Liver (tissue), 3 donors: ENCODE measurements at regions not wholly inside any gene's neighbourhood (a gene's known extent, or its start where the extent isn't known, plus 50 kb on each side); places are given as distances from the start of the nearest gene placed in this dataset.

Experiments used
- JUND ChIP-seq, 2 donors: IDR thresholded peaks; 2 replicates each; pipeline ENCODE4 v1.6.1; 2016; ENCODE audit warnings: antibody characterized with exemption in 2 of 2
- RAD21 ChIP-seq, 2 donors: IDR thresholded peaks; 2 replicates each; pipeline ENCODE4 v1.6.1; 2016; ENCODE audit warnings: antibody characterized with exemption in 2 of 2, mild to moderate bottlenecking in 2 of 2
- TF ChIP-seq, protein P1 (sequence below): fragments of 150-350 bp; IDR thresholded peaks from 2 replicates; pipeline ENCODE4 v1.5.1; 2017; ENCODE audit warnings: improper control_type of control experiment, low read depth, low read length; ENCODE audit not compliant: missing input control
- TF ChIP-seq, protein P2 (sequence below): IDR thresholded peaks from 2 replicates; pipeline ENCODE4 v1.6.1; 2016; ENCODE audit warnings: antibody characterized with exemption, mild to moderate bottlenecking
- donor health status: healthy.
- donor health status: healthy.

DNA sequence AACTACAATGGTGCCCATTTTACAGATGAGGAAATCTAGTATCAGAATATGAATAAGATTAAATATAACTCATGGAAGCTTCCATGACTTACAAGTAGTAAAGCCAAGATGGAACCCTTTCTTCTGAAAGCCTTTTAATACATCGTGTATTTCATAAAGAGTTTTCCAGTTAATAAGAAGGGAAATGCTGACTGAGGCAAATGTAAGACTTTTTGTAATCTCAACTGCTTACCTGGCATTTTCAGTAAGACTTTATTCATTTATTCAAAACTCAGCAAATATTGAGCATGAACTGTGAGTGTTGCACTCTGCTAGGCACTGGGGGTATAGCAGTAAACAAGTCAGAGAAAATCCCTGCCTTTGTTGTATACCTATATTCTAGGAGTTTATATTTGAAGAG is 256.4 kb upstream of the THRB start:
- TF ChIP-seq, protein P1, sequence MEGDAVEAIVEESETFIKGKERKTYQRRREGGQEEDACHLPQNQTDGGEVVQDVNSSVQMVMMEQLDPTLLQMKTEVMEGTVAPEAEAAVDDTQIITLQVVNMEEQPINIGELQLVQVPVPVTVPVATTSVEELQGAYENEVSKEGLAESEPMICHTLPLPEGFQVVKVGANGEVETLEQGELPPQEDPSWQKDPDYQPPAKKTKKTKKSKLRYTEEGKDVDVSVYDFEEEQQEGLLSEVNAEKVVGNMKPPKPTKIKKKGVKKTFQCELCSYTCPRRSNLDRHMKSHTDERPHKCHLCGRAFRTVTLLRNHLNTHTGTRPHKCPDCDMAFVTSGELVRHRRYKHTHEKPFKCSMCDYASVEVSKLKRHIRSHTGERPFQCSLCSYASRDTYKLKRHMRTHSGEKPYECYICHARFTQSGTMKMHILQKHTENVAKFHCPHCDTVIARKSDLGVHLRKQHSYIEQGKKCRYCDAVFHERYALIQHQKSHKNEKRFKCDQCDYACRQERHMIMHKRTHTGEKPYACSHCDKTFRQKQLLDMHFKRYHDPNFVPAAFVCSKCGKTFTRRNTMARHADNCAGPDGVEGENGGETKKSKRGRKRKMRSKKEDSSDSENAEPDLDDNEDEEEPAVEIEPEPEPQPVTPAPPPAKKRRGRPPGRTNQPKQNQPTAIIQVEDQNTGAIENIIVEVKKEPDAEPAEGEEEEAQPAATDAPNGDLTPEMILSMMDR: no peak
- TF ChIP-seq JUND (IDR thresholded peaks at IDR 0.05): no peak
- TF ChIP-seq, protein P2, sequence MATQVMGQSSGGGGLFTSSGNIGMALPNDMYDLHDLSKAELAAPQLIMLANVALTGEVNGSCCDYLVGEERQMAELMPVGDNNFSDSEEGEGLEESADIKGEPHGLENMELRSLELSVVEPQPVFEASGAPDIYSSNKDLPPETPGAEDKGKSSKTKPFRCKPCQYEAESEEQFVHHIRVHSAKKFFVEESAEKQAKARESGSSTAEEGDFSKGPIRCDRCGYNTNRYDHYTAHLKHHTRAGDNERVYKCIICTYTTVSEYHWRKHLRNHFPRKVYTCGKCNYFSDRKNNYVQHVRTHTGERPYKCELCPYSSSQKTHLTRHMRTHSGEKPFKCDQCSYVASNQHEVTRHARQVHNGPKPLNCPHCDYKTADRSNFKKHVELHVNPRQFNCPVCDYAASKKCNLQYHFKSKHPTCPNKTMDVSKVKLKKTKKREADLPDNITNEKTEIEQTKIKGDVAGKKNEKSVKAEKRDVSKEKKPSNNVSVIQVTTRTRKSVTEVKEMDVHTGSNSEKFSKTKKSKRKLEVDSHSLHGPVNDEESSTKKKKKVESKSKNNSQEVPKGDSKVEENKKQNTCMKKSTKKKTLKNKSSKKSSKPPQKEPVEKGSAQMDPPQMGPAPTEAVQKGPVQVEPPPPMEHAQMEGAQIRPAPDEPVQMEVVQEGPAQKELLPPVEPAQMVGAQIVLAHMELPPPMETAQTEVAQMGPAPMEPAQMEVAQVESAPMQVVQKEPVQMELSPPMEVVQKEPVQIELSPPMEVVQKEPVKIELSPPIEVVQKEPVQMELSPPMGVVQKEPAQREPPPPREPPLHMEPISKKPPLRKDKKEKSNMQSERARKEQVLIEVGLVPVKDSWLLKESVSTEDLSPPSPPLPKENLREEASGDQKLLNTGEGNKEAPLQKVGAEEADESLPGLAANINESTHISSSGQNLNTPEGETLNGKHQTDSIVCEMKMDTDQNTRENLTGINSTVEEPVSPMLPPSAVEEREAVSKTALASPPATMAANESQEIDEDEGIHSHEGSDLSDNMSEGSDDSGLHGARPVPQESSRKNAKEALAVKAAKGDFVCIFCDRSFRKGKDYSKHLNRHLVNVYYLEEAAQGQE: no peak
- TF ChIP-seq RAD21 (IDR thresholded peaks at IDR 0.05): no peak
